Gastroesophageal sphincter (tissue), 3 donors: ENCODE measurements at regions not wholly inside any gene's neighbourhood (a gene's known extent, or its start where the extent isn't known, plus 50 kb on each side); places are given as distances from the start of the nearest gene placed in this dataset.

Source experiments
- POLR2AphosphoS5 ChIP-seq: sonication (generic); formaldehyde crosslinking; IDR thresholded peaks from one replicate; pipeline ENCODE4 v1.6.1; 2017; ENCODE audit warnings: antibody characterized with exemption
- TF ChIP-seq, protein P1 (sequence below), 4 experiments: fragments of 200-600 bp in 2 of 4; fragments of 450-650 bp in 2 of 4; sonication (generic) in 1 of 4; IDR thresholded peaks; one replicate each; pipeline ENCODE4 v1.5.1; 2017 to 2019; ENCODE audit warnings: antibody characterized with exemption in 4 of 4, mild to moderate bottlenecking in 2 of 4, moderate library complexity in 2 of 4

GRCh38 chr5:171681061-171681460, 104.6 kb upstream of the SMIM23 start:
- TF ChIP-seq, protein P1, sequence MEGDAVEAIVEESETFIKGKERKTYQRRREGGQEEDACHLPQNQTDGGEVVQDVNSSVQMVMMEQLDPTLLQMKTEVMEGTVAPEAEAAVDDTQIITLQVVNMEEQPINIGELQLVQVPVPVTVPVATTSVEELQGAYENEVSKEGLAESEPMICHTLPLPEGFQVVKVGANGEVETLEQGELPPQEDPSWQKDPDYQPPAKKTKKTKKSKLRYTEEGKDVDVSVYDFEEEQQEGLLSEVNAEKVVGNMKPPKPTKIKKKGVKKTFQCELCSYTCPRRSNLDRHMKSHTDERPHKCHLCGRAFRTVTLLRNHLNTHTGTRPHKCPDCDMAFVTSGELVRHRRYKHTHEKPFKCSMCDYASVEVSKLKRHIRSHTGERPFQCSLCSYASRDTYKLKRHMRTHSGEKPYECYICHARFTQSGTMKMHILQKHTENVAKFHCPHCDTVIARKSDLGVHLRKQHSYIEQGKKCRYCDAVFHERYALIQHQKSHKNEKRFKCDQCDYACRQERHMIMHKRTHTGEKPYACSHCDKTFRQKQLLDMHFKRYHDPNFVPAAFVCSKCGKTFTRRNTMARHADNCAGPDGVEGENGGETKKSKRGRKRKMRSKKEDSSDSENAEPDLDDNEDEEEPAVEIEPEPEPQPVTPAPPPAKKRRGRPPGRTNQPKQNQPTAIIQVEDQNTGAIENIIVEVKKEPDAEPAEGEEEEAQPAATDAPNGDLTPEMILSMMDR (IDR thresholded peaks at IDR 0.05), result no peak
- TF ChIP-seq POLR2AphosphoS5, result no peak
